ENCODE measurements at regions not wholly inside any gene's neighbourhood (a gene's known extent, or its start where the extent isn't known, plus 50 kb on each side); places are given as distances from the start of the nearest gene placed in this dataset.

GRCh38 chr2:190767821-190768220, 112.8 kb upstream of the GLS start:
- Histone ChIP-seq H2AFZ (ENCODE audit: low read depth, low read length) (no peak overlapping the region), H3K27me3 (ENCODE audit: insufficient read depth, low read depth, low read length) (no peaks in the 10 kb centered on the region), H3K4me2 (ENCODE audit: low read length) (no peak overlapping the region), H4K20me1 (ENCODE audit: insufficient read depth) (no peaks in the 10 kb centered on the region), H3K9me3 (ENCODE audit: low read length) (no peaks in the 10 kb centered on the region), H3K27ac (ENCODE audit: low read length) (no peak overlapping the region), H3K4me3 (ENCODE audit: low read length) (no peak overlapping the region), H3K36me3 (ENCODE audit: insufficient read depth, low read length) (no peaks in the 10 kb centered on the region), H3K79me2 (replicated peaks; ENCODE audit: insufficient read depth, low read length) (no peaks in the 10 kb centered on the region), H3K9ac (ENCODE audit: low read length) (no peak overlapping the region), H3F3A (ENCODE audit: insufficient read depth, low read length, poor library complexity, severe bottlenecking) (no peaks in the 10 kb centered on the region), H3K9me2 (ENCODE audit: insufficient read depth, low read length) (no peaks in the 10 kb centered on the region)
- no peak for TF ChIP-seq MXI1 (conservative IDR thresholded peaks at IDR 0.05; ENCODE audit: poor library complexity, severe bottlenecking)
- no peak for TF ChIP-seq SMC3 (conservative IDR thresholded peaks at IDR 0.05; ENCODE audit: poor library complexity)
- TF ChIP-seq RAD21 (conservative IDR thresholded peaks at IDR 0.05): no peak
- TF ChIP-seq, protein P1, sequence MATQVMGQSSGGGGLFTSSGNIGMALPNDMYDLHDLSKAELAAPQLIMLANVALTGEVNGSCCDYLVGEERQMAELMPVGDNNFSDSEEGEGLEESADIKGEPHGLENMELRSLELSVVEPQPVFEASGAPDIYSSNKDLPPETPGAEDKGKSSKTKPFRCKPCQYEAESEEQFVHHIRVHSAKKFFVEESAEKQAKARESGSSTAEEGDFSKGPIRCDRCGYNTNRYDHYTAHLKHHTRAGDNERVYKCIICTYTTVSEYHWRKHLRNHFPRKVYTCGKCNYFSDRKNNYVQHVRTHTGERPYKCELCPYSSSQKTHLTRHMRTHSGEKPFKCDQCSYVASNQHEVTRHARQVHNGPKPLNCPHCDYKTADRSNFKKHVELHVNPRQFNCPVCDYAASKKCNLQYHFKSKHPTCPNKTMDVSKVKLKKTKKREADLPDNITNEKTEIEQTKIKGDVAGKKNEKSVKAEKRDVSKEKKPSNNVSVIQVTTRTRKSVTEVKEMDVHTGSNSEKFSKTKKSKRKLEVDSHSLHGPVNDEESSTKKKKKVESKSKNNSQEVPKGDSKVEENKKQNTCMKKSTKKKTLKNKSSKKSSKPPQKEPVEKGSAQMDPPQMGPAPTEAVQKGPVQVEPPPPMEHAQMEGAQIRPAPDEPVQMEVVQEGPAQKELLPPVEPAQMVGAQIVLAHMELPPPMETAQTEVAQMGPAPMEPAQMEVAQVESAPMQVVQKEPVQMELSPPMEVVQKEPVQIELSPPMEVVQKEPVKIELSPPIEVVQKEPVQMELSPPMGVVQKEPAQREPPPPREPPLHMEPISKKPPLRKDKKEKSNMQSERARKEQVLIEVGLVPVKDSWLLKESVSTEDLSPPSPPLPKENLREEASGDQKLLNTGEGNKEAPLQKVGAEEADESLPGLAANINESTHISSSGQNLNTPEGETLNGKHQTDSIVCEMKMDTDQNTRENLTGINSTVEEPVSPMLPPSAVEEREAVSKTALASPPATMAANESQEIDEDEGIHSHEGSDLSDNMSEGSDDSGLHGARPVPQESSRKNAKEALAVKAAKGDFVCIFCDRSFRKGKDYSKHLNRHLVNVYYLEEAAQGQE (IDR thresholded peaks at IDR 0.05; ENCODE audit: borderline replicate concordance): no peak
- no peak for TF ChIP-seq EZH2 (IDR thresholded peaks at IDR 0.05; ENCODE audit: borderline replicate concordance, insufficient read depth, low read length, poor library complexity, severe bottlenecking)
- TF ChIP-seq, protein P2, sequence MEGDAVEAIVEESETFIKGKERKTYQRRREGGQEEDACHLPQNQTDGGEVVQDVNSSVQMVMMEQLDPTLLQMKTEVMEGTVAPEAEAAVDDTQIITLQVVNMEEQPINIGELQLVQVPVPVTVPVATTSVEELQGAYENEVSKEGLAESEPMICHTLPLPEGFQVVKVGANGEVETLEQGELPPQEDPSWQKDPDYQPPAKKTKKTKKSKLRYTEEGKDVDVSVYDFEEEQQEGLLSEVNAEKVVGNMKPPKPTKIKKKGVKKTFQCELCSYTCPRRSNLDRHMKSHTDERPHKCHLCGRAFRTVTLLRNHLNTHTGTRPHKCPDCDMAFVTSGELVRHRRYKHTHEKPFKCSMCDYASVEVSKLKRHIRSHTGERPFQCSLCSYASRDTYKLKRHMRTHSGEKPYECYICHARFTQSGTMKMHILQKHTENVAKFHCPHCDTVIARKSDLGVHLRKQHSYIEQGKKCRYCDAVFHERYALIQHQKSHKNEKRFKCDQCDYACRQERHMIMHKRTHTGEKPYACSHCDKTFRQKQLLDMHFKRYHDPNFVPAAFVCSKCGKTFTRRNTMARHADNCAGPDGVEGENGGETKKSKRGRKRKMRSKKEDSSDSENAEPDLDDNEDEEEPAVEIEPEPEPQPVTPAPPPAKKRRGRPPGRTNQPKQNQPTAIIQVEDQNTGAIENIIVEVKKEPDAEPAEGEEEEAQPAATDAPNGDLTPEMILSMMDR (IDR thresholded peaks at IDR 0.05; ENCODE audit: poor library complexity, severe bottlenecking): no peak

- no peak overlapping the region for H3K4me3 ChIP-seq (ENCODE audit: low read length)
- H3K27me3 ChIP-seq (ENCODE audit: insufficient read depth, low read depth, low read length): no peaks in the 10 kb centered on the region
- no peak overlapping the region for H3K4me2 ChIP-seq (ENCODE audit: low read length)
- H3K9me3 ChIP-seq (ENCODE audit: low read length): no peaks in the 10 kb centered on the region
- no peaks in the 10 kb centered on the region for H3K9me2 ChIP-seq (ENCODE audit: insufficient read depth, low read length)
- no peaks in the 10 kb centered on the region for H4K20me1 ChIP-seq (ENCODE audit: insufficient read depth)
- no peaks in the 10 kb centered on the region for H3K79me2 ChIP-seq (replicated peaks; ENCODE audit: insufficient read depth, low read length)
- no peak overlapping the region for H3K27ac ChIP-seq (ENCODE audit: low read length)
- H2AFZ ChIP-seq (ENCODE audit: low read depth, low read length): no peak overlapping the region
- H3F3A ChIP-seq (ENCODE audit: insufficient read depth, low read length, poor library complexity, severe bottlenecking): no peaks in the 10 kb centered on the region
- no peak overlapping the region for H3K9ac ChIP-seq (ENCODE audit: low read length)
- TF ChIP-seq MXI1 (conservative IDR thresholded peaks at IDR 0.05; ENCODE audit: poor library complexity, severe bottlenecking) (no peak), TAF1 (IDR thresholded peaks at IDR 0.05; ENCODE audit: low read depth) (no peak), SMC3 (conservative IDR thresholded peaks at IDR 0.05; ENCODE audit: poor library complexity) (no peak), EP300 (conservative IDR thresholded peaks at IDR 0.05; ENCODE audit: poor library complexity, severe bottlenecking) (no peak), RAD21 (conservative IDR thresholded peaks at IDR 0.05) (no peak), EZH2 (IDR thresholded peaks at IDR 0.05; ENCODE audit: borderline replicate concordance, insufficient read depth, low read length, poor library complexity, severe bottlenecking) (no peak), POLR2AphosphoS5 (IDR thresholded peaks at IDR 0.05) (no peak)
- TF ChIP-seq, protein P1 (IDR thresholded peaks at IDR 0.05; ENCODE audit: borderline replicate concordance): no peak
- TF ChIP-seq, protein P2 (IDR thresholded peaks at IDR 0.05; ENCODE audit: poor library complexity, severe bottlenecking): no peak
- H3K36me3 ChIP-seq (ENCODE audit: insufficient read depth, low read length): no peaks in the 10 kb centered on the region
These were observed 111.4 kb upstream of the GLS start for GRCh38 chr2:190769258-190769657.

Data from neural cell (in vitro differentiated cells).